HG02885 (cell line): ENCODE measurements at regions not wholly inside any gene's neighbourhood (a gene's known extent, or its start where the extent isn't known, plus 50 kb on each side); places are given as distances from the start of the nearest gene placed in this dataset.

Source experiments
- ATAC-seq: cut with Tn5 transposase; IDR thresholded peaks from one replicate; pipeline ENCODE4 v1.9.1; 2021; ENCODE audit warnings: mild to moderate bottlenecking; ENCODE audit not compliant: unreplicated experiment, poor library complexity

DNA sequence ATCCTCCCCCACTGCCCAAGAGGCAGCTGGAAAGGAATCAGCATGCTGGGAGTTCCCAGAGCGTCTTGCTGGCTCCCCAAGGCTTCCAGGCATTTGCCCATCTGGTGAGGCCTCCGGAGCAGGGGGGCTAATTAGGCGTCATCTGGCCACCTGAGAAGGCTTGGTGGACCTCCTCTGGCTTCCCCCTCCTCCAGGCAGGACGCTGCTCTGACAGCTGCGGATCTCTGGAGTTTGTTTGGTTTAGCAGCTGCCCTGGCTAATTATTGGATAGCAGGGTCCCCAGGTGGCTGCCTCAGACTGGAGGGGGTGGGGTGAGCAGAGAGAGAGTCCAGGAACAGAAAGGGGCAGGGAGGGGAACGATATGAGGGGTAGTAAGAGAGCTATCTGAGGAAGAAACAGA is 425.2 kb upstream of the MEX3C start:
- ATAC-seq = no peak

DNA sequence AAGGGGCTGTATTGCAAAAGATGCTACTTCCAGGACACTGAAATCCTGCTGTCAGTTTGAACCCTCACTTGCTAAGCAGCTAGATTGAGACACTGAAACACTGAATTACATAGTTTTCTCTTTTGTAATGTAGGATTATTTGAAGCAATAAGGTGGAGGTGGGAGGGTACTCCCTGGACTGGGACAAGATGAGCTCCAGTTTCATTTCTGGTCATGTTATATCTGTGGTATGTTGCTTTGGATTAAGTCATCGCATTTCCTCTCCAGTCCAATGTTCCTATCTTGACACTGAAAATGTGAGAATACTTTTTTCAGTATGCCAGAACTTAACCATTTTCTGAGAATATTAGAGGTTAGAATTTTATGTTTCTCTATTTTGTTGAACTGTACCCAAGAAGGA is 426.2 kb upstream of the MEX3C start:
- ATAC-seq = no peak

DNA sequence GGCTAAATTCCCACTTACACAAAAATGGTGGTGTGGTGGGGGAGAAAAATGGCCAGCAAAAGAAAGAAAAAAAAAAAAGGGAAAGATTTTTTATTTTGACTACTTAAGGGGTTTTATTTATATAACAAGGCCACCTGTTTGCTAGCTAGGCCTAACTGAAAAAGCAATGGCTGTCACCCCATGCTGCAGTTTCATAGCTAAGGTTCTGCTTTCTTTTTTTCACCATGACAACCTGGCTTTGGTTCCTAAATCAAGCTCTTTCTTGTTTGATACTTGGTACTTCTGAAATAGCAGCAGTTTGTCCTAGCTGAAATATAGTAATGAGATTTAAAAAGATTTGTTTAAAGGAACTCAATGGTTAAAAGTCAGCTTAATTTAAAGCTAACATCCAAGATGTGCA is 433.2 kb upstream of the MEX3C start:
- peak; percentile 49 for ATAC-seq

DNA sequence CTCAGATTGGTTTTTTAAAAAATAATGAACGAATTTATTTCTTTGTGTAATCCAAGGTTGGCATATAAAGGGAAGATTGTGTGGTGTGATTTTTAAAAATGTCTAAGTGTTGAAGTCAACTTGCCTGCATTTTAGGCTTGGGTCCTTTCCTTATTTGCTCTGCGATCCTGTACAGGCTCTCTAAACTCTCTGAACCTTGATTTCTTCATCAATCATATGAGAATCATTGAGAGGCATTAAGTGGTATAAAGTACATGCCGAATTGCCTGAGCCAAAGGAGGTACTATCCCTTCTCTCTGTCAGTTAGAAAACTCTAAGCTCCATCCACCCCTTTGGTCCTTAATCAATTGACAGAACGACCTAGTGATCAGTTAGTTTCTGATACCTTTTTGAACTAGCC is 440.4 kb upstream of the MEX3C start:
- ATAC-seq = no peak

DNA sequence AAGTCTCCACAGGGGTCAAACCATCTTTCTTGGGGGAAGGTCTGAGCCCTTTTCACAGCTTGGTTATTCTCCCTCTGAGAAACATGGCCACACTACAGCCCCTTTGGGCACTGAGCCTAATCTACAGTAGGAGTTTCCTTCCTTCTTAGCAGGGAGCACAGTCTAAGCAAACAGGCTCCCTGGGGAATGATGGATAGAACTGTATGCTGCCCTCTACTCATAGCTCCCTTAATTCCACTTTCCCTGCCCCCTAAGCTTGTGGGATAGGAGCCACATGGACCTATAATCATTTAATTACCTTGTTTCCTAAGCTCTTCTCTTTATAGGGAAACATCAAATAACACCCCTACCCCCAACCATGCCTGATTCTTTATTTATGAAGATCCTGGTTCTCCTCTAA is 442.1 kb upstream of the MEX3C start:
- no peak for ATAC-seq

DNA sequence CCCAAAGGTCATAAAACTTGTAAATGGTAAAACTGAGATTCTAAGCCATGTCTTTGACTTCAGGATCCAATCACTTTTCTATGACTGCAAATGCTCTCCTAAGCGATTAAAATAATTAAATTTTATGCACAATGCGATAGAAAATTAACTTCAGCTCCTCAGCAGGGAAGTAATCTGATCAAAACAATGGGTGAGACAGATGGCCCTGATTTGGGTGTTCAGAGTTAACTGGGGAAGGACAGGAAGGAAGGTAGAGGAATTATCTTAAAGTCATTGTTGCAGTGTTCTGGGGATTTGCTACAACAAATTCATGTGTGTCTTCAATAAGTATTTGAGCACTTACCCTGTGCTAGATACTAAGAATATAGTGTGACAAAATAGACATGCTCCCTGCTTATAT is 446.0 kb upstream of the MEX3C start:
- no peak for ATAC-seq

DNA sequence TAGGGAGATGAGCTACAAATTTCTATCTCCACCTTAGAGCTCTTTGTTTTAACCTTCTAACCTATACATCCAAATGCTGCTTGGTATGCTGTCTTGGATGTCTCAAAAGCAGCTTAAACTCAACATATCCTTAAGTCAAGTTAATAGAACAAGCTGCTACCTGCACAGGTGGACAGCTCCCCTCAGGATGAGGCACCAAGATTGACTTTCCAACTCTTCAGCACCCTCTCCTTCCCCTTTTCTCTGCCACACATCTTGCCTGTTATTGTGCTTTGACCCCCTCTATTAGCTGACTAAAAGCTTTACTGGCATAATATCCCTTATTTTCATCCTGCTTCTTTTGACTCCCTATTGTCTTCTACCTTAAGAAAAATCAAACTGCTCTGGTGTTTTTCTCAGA is 448.1 kb upstream of the MEX3C start:
- ATAC-seq = no peak

DNA sequence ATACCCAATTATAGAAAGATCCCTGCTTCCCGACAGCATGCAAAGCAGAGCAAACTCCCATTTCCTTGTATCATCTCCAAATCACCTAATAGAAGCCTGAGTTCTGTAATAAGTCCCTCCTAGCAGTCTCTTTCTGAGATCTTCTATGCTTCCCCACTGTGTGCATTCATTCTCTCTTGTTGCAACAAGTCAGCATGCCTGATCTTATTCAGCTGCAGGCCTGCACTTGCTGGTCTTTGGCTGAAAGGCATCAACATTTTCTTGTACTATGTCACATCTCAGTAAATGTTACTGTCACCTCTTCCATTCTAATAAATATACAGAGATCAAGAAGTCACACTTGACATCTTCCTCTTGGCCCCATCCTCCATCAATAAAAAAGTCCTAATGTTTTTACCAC is 449.9 kb upstream of the MEX3C start:
- no peak for ATAC-seq

DNA sequence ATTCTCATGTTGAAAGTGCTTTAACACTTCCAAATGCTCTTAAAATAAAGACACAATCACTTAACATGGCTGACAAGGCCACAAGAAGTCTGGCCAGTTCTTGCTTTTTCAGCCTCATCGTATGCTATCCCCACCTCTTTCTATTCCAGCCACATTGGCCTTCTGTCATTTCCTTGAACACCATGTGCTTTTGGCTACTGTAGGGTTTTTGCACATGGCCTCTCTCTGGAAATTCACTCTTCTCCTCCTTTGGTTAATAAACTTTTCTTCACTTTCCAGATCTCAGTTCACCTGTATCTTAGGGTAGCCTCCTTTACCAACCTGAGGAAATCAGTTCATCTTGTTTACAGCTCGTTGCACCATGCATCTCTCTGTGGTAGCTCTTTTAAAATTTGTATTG is 450.5 kb upstream of the MEX3C start:
- no peak for ATAC-seq

DNA sequence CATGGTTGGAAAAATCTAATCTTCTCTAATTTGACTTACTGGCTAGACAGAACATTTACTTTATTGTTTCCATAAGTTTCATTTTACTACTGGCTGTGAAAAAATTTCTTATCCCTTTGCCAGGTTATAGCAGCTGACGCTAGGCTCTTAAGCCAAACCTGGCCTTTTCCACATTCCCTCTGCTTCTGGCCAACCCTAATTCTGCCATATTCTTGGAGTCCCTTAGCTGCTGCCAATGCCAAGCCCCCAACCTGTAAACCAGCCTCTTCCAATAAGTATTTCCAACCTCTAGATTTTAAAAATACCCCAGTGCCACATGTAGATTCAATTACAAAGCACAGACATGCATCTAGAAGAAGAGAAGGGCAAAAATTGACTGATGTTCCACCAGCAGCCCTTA is 452.3 kb upstream of the MEX3C start:
- ATAC-seq = no peak

DNA sequence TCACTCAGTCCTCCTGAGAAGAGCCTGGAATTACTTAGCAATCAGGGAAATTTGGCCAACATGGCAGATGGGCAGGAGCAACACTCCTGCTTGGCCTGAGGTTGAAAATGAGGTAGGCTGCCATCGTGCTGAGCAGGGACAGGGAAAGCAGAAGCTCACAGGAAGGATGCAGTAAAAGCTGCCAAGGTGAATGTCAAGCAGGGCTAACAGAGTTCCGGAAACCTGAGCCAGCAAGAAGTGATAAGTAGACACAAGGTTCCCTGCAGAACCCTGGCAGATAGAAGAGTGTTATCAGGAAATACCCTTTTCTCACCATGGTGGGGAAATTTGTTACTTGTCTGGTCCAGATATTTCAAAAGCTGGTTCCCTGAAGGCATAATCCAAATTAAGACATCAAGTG is 454.3 kb upstream of the MEX3C start:
- no peak for ATAC-seq

DNA sequence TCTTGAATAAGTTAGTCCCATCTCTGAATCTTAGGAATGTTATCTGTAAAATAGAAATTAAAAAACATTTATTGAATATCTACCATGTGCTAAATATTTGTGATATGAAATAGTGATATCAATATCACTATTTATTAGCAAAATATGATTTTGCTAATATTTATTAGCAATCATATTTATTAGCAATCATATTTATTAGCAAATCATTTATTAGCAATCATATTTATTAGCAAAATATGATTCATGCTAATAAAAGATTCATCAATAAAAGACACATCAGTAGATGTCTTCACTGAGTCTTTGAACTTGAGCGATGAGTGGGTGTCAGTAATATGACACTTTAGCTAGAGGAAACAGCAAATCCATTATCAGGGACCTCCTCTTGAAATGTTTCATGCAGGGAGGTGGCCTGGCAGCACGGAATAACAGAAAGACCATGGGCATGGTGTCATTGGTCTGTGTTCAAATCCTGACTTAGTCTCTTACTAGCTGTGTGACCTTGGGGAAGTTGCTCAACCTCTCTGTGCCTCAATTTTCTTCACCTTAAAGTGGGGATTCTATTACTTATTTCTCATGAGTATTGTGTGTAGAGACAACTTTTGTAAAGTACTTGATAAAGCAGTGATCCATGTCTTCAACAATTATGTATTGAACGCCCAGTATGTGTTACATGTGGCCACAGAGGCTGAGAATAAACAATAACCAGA is 456.2 kb upstream of the MEX3C start:
- no peak for ATAC-seq

DNA sequence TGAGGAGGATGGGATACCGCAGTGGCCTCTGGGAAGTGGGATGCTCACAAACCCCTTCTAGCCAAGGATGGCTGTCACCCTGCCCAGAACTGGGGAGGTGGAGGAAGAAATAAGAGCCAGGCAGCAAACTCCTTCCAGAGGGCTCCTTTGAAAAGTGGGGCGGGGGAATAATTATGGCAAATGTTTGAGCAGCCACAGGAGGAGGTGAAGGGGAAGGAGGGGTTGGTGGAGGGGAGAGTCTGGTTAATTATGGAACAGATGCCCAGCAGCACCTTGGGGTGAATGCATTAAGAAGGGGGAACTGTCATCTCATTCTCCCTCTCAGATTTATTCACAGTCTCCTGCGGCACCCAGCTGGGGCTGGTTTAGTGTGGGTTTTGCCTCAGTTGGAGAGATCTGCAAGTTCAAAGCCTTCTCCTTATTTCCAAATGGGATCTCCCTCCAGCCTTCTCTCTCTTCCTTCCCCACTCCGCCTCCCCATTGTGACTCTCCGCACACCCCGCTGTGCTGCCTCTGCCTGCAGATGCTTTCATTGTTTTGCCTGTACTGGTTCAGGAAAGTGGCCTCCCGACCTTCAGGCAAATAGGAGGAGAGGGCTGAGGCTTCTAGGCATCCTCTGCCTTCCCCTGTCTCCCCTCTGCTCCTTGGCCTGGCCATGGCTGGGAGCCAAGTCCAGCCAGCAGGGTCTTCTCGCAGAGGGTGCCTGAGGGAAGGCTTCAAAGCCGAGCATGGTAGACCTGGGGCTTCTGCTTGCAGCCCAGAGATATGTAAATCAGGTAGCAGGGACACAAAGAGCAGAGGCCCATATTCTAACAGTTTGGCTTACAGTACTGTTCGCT is 457.2 kb upstream of the MEX3C start:
- ATAC-seq = peak; percentile 76

DNA sequence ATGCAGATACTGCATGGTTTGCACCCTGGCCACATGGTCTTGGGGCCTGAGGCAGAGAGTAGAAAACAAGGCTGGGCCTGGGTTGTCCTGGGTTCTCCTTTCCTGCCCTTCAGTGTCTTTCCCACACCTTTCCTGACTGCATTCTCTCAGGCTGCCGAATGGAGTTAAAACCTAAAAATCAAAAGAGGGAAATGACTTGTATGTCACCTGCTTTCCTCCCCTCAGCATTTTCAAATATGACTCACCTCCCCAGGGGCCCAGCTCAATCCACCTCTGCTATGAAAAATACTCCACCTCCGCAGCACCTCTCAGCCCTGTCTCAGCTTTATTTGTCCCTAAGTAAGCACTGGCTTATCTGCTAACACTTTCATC is 457.8 kb upstream of the MEX3C start:
- ATAC-seq = peak; percentile 89

DNA sequence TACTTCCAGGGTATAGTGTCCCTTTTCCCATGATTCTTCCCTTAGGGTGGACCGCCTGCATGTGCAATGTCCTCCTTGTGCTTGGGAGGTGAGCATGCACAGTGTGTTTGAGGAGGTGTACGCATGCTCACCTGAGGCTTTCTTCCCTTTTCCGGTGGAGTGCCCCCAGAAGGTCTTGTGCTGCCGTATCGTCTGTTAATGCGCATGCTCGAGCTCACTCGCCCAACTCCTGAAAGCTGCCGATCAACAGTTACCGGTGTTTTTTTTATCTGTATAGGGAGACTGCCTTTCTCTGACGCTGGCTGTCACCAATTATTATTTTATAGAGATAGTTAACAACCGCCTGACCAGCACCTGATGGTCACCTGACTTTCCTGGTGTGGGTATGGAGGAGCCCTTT is 458.8 kb upstream of the MEX3C start:
- no peak for ATAC-seq

DNA sequence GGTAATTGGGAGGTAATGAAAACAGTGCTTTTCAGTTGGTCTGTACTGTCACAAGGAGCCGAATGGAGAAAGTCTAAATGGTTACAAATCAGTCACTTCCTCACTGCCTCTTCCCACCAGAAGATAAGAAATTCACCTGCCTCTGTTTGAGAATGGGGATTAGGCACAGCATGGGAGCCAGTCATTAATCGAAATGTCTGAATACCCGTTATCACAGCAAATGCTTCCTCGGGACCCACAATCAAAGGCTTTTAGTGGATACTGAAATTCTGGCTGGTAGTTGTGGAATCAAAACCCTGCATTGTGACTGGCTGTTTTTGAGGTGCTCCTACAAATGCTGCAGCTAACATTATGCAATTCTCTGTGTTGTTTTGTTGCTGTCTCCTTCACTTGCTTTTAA is 461.0 kb upstream of the MEX3C start:
- ATAC-seq = no peak

DNA sequence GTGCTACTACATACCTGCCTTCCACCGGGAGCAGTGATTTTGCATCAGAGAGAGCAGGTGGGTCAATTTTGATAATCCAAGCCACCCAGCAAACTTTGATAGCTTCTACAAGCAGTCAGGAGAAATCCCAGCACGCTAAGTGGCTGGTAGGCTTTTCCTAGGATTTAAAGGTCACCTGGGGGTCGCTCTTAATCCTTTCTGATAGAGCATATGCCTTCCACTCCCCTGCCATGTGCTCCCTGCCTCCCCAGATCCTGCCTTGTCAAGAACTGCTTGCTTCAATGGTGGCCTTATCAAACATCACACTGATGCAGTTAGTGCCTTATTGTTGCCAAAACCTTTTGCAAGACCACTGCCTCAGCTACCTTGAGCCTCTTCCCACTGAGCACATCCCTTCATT is 462.3 kb upstream of the MEX3C start:
- no peak for ATAC-seq

DNA sequence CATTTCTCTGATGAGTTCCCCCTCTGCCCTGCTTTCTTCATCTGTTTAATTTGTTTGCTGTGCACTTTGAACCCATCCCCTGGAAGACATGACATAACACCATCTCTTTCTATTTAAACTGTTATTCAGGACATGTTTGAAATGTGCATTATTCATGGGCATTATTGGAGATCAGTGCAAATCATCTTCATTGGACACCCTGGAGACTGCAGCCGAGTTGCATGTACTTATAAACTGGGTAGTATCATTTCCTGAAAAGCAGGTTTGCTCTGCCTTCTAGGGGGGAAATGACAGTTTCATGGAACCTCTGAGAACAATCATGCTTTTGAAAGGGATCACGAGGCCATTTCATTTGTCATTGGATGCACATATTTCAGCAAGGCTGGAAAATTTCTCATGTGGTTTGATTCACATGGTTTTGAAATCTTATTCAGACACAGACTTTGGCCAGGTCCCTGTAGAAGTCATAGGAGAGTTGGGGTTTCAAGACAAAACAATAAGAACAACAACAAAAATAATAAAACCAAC is 462.8 kb upstream of the MEX3C start:
- ATAC-seq = no peak

DNA sequence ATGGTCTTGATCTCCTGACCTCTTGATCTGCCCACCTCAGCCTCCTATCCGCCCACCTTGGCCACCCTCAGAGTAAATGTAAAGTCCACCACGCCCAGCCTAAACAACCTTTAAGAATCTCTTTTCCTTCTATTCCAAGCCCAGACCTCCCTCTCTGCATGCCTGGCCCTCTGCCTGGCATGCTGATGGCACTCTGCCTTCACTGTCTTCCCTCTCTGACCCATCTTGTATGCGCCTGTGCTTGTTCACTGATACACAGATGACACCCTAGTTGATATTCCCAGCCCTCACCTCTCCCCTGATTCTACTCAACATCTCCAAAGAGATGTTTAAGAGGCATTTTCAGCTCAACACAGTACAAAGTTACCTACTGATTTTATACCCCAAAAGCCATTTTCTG is 466.8 kb upstream of the MEX3C start:
- no peak for ATAC-seq

DNA sequence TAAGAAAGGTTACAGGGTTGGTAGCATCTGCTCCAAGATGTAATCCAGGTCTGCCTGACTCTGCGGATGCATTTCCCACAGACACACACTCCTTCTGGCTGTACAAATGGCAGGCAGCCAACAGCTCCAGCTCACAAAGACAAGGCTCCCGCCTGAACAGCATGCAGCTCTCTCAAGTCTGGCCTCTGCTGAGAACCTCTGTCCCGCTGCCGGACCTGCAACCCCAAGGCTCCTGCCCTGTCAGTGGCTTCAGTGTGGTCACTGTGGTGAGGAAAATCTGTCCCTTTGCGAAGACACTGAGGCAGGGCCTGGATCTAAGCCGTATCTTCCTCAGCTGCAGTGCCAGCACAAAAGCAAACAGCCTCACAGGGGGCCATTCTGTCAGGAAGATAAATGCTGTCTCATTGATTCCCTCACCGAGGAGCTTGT is 469.3 kb upstream of the MEX3C start:
- no peak for ATAC-seq

DNA sequence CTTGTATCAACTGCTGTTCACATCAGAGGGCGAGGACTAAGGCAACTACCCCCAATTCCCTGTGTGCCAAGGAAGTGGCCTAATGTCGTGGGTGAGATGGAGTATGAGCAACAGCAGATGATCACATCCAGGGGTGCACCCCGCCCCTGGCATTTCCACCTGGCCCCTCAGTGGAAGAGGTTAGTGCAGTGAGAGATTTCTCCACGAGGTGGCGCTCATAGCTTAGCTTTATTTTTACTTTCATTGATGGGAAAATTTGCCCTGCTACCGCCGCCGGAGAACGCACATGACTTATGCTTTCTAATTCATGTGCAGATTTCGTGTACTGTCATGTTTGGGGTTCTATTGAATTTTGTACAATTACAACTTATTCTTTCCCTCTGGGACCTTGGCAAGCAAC is 470.6 kb upstream of the MEX3C start:
- ATAC-seq = peak; percentile 66

DNA sequence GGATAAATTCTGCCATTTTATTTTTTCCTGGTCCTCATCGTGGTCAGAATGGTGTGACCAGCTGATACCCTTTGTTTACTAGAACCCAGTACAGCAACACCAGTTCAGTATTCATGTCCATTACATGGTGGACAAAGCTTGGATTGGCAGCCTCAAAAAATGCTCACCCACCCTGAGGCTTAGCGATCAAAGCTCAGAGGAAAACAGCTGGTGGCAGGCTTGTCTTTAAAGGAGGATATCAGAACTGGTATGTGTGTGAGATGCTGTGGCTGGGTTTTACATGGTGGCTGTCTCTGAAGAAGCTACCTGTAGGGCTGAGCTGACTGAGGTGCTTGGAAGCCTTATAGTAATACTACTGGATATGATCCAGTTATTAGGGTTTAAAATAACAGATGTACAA is 471.1 kb upstream of the MEX3C start:
- ATAC-seq = no peak
